ENCODE measurements at regions not wholly inside any gene's neighbourhood (a gene's known extent, or its start where the extent isn't known, plus 50 kb on each side); places are given as distances from the start of the nearest gene placed in this dataset.
A peak's percentile ranks its signal among the peaks of the same experiment; 100 is the strongest.

DNA sequence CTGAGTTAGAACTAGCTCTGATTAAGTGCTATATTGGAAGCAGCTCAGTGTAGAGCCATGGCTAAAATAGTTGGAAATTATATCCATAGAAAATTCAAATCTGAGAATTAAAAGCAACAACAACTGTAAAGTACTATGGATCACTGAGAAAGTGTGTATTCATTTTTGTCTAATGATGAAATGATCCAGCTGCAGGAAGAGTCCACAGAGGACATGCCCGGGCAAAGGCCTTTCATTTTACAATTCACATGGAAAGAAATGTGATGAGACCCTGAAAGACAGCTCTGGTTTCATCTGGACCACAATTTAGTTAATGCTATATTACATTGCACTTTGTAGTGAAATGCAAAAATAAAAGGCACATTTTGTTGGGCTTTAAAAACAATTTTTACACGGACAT, 196.8 kb upstream of the FAT1 start:
- Histone ChIP-seq H2AFZ (replicated peaks; ENCODE audit: low read length, poor library complexity) (no peak overlapping the region), H4K5ac (ENCODE audit: low read depth, low read length) (peak overlapping the region; percentile 100), H2BK15ac (ENCODE audit: low read depth, low read length) (no peak overlapping the region), H3K14ac (replicated peaks; ENCODE audit: low read depth, low read length) (peak overlapping the region; percentile 96), H3K56ac (ENCODE audit: extremely low read depth, insufficient read depth, low read length) (peak overlapping the region; percentile 84), H3K4me2 (ENCODE audit: low read depth, low read length) (peak overlapping the region; percentile 48), H3K18ac (ENCODE audit: low read depth, low read length) (peak overlapping the region; percentile 100), H3K9me1 (ENCODE audit: insufficient read depth, low read length) (peaks cover 7% of the 10 kb centered on the region), H3K23ac (ENCODE audit: low read depth, low read length) (peak overlapping the region; percentile 70; the same call in 1 of the 2 replicates), H3K9ac (ENCODE audit: low read depth, low read length) (peak overlapping the region; percentile 52; the same call in 1 of the 2 replicates), H3K27me3 (ENCODE audit: control insufficient read depth, insufficient read depth, low read length) (no peaks in the 10 kb centered on the region), H3K9me3 (ENCODE audit: control insufficient read depth, insufficient read depth, low read length) (no peaks in the 10 kb centered on the region), H3K79me1 (ENCODE audit: low read depth in 1 of 2, low read length in 2 of 2) (peaks cover 0 to 9% of the 10 kb centered on the region in 2 experiments; a peak in 1 of 4 replicates), H3K4me3 (ENCODE audit: insufficient read depth, low read depth, low read length) (no peak overlapping the region), H4K20me1 (ENCODE audit: insufficient read depth, low read length) (no peaks in the 10 kb centered on the region), H3K36me3 (ENCODE audit: control insufficient read depth, insufficient read depth, low read length) (no peaks in the 10 kb centered on the region), H2BK5ac (ENCODE audit: low read depth, low read length, poor library complexity, severe bottlenecking) (peak overlapping the region; percentile 98), H3K27ac (ENCODE audit: insufficient read depth, low read length) (peak overlapping the region; percentile 96; the same call in 1 of the 2 replicates), H2AK5ac (ENCODE audit: low read depth, low read length) (no peak overlapping the region), H4K8ac (ENCODE audit: low read depth in 2 of 2, low read length in 2 of 2) (peak overlapping the region; percentile 98 to 99), H4K91ac (ENCODE audit: insufficient read depth, low read depth, low read length) (peak overlapping the region; percentile 99; the same call in 1 of the 2 replicates), H2BK120ac (ENCODE audit: low read depth, low read length) (peak overlapping the region; percentile 99), H2AK9ac (replicated peaks; ENCODE audit: low read depth, low read length, poor library complexity) (no peak overlapping the region), H3K4me1 (ENCODE audit: control insufficient read depth, insufficient read depth, low read length) (peaks cover 10% of the 10 kb centered on the region), H3K4ac (ENCODE audit: low read depth, low read length) (peak overlapping the region; percentile 96), H2BK20ac (ENCODE audit: low read depth, low read length) (peak overlapping the region; percentile 99)
- WGBS, 2 experiments (ENCODE audit: extremely low coverage in 2 of 2, insufficient read length in 1 of 2), result no CpG with 5 or more reads among the region's 2 CpGs
- ChIA-PET POLR2A (ENCODE audit: unreplicated experiment) (no interaction called here), CTCF (interaction anchor here (1.3 kb wide), 1 partner anchor 195 kb away, joined by 5 read pairs; no protein-coding TSS in a partner anchor)
- TF ChIP-seq MAFK (IDR thresholded peaks at IDR 0.05; ENCODE audit: low read depth, low read length) (no peak), RFX5 (IDR thresholded peaks at IDR 0.05; ENCODE audit: low read depth, low read length) (no peak), POLR2A (IDR thresholded peaks at IDR 0.05; ENCODE audit: low read depth, low read length) (0 out of 2 replicates have a peak, but pooled peaks have one; percentile 34)
- intact Hi-C loops (cut with micrococcal nuclease) (no loop called here), dilution Hi-C loops (cut with HindIII; ENCODE audit: low sequenced_read_pairs, unreplicated experiment) (no loop called here), in situ Hi-C loops (cut with MboI; ENCODE audit: low sequenced_read_pairs) (no loop called here)
- BruUV-seq (replicated peaks), result no TSS peak
- ATAC-seq (ENCODE audit: low read depth) (peak; percentile 88), DNase-seq (peak; percentile 80)
